ENCODE measurements at regions not wholly inside any gene's neighbourhood (a gene's known extent, or its start where the extent isn't known, plus 50 kb on each side); places are given as distances from the start of the nearest gene placed in this dataset.
"Not testable (repeated sequence)": the region's sequence is repeated elsewhere in the genome, so short reads cannot be mapped to it uniquely, and the experiment has no call there.

DNA sequence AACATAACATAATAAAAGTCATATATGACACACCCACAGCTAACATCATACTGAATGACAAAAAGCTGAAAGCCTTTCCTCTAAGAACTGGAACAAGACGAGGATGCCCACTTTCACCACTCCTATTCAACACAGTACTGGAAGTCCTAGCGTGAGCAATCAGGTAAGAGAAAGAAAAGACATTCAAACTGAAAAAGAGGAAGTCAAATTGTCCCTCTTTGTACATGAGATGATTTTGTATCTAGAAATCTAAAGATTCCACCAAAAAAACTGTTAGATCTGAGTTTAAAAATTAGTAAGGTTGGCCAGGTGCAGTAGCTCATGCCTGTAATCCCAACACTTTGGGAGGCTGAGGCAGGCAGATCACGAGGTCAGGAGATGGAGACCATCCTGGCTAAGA lies 70.1 kb upstream of the PROKR2 start:
- TF ChIP-seq, protein P1, sequence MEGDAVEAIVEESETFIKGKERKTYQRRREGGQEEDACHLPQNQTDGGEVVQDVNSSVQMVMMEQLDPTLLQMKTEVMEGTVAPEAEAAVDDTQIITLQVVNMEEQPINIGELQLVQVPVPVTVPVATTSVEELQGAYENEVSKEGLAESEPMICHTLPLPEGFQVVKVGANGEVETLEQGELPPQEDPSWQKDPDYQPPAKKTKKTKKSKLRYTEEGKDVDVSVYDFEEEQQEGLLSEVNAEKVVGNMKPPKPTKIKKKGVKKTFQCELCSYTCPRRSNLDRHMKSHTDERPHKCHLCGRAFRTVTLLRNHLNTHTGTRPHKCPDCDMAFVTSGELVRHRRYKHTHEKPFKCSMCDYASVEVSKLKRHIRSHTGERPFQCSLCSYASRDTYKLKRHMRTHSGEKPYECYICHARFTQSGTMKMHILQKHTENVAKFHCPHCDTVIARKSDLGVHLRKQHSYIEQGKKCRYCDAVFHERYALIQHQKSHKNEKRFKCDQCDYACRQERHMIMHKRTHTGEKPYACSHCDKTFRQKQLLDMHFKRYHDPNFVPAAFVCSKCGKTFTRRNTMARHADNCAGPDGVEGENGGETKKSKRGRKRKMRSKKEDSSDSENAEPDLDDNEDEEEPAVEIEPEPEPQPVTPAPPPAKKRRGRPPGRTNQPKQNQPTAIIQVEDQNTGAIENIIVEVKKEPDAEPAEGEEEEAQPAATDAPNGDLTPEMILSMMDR (IDR thresholded peaks at IDR 0.05 in 8 of 11, conservative IDR thresholded peaks at IDR 0.05 in 3 of 11): not testable (repeated sequence)
- TF ChIP-seq POLR2AphosphoS5 (IDR thresholded peaks at IDR 0.05): not testable (repeated sequence)

Measured in spleen (tissue), 7 donors.